HG03457 (cell line): ENCODE measurements at regions not wholly inside any gene's neighbourhood (a gene's known extent, or its start where the extent isn't known, plus 50 kb on each side); places are given as distances from the start of the nearest gene placed in this dataset.
"Not testable (repeated sequence)": the region's sequence is repeated elsewhere in the genome, so short reads cannot be mapped to it uniquely, and the experiment has no call there.

Experiments used
- ATAC-seq: cut with Tn5 transposase; IDR thresholded peaks from one replicate; pipeline ENCODE4 v1.9.1; 2021; ENCODE audit warnings: moderate number of reproducible peaks; ENCODE audit not compliant: unreplicated experiment

- ATAC-seq: no peak
Measured at GRCh38 chr10:32217216-32217615, 129.7 kb downstream of the EPC1 start.

DNA sequence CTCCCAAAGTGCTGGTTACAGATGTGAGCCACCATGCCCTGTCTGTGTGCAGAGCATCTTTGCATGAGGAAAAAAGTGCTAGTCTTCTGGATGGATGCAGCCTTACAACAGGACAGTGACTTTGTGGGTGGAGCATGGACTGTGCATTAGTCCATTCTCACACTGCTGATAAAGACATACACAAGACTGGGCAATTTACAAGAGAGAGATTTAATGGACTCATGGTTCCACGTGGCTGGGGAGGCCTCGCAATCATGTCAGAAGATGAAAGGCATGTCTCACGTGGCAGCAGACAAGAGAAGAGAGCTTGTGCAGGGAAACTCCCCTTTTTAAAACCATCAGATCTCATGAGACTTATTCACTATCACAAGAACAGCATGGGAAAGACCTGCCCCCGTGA lies 133.1 kb downstream of the EPC1 start:
- not testable (repeated sequence) for ATAC-seq

DNA sequence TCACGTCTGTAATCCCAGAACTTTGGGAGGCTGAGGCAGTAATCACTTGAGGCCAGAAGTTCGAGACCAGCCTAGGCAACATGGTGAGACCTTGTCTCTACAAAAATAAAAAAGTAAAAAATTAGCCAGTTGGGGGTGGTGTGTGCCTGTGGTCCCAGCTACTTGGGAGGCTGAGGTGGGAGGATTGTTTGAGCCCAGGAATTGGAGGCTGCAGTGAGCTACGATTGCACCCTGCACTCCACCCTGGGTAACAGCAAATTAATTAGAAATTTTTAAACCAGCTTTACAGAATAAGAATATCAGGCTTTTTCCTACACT lies 136.0 kb downstream of the EPC1 start:
- no peak for ATAC-seq

DNA sequence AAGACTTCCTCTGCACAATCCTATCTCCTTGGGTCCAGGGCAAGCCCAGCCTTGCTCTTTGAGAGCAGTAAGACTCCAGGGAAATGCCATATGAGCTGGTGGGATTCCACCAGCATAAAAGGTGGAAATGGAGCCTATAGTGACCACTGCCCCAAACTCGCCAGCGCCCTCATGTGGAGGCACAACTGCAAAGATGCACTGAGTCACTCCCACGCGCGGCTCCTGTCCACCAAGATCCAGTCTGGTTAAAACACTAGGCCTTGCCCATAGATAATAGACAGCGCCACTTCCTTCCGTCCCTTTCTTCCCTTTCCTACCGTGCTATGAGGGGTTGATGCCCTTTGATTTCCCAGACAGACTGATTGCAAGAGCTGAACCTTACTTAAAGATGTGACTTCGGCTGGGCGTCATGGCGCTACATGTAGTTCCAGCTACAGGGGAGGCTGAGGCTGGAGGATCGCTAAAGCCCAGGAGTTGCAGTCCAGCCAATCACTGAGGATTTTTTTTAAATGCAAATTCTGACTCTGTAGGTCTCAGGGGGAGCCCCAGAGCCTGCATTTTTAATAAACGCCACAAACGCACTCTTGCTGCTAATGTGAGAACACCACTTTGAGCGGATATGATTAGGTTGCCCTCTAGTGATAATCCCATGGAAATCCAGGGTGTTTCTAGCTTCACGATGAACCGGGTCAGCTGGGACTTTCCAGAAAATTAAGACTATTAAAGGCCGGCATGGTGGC lies 136.5 kb downstream of the EPC1 start:
- no peak for ATAC-seq

GRCh38 chr10:32208005-32208404 lies 139.0 kb downstream of the EPC1 start:
- not testable (repeated sequence) for ATAC-seq

DNA sequence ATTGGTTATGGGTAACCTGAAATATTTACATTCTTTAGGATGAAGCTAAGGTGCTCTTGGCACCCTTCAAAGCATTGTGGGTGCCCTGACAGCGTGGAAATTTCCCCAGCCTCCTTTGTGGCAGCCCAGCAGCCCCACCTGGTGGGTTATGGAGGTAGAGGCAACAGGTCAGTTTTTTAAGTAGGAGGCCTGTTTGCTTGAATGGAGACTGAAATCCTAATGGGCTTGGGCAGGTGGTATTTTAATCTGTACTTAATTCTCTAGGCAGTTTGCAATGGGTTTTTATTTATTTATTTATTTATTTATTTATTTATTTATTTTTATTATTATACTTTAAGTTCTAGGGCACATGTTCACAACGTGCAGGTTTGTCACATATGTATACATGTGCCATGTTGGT lies 139.4 kb downstream of the EPC1 start:
- peak; percentile 65 for ATAC-seq

- ATAC-seq: no peak
Measured at GRCh38 chr10:32205670-32206069, 141.3 kb downstream of the EPC1 start.

DNA sequence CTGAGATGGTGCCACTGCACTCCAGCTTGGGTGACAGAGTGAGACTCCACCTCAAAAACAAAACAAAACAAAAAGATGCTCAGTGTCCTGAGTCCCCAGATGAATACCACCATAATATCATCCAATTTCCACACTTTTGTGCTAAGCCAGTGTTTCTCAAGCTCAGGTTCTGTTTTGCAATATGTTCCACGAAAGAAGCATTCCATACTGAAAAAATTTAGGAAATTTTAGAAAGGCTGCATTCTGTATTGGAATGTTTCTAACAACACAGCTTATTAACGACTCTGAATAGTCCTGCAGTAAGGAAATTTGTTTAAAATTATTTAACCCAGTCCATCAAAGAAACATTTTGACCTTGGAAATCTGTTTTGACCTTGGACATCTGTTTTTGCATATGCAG lies 142.4 kb downstream of the EPC1 start:
- ATAC-seq: no peak

DNA sequence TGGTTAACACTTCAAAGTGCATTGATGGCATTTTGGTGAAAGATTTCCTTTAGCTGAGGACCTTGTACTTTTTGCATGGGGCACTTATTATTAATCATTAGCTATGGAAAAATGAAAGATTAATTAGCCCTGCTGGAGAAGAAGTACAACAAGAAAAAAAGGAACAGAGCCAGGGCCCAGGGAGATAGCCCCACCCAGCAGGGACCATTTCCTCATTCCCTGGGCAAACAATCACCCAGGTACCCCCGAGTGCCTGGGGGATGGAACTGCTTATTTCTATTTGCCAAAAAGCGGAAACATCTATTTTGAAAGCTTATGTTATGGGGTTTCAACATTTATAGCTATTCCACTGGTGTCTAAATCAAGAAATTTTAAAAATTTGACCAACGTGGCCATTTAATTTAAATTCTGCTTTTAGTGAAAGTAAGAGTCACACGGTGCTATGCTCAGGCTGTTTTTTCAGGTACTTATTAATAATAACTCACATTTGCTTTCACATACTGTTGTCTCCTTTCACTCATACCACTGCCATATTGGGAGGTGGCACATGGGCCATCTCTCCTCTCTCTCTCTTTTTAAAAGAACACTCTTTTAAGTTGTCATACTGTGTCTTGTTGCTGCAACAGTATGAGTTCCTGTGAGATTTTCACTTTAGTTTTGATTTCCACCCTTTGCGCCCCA lies 143.6 kb upstream of the KIF5B start:
- ATAC-seq: no peak

DNA sequence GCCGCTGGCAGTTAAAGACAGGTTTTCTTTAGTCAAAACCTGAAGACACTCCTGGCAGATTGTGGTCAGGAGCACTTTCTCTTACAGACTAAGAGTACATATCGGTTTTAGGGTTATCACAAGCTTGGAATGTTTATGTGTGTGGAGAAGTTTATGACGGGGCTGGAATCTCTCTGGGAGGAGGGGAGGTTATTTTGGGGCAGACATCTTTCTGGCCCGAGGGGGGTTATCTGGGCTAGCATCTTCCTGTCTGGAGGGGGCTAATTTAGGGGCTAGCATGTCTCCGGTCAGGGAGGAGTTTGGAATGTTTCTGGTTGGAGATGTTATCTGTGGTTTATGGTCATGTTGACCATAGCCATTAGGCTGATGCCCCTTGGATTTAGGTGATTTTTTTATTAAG lies 141.2 kb upstream of the KIF5B start:
- ATAC-seq: no peak

- no peak for ATAC-seq
Measured at GRCh38 chr10:32190890-32191491, 134.8 kb upstream of the KIF5B start.

GRCh38 chr10:32189400-32190084 lies 133.3 kb upstream of the KIF5B start:
- ATAC-seq: no peak

- ATAC-seq: not testable (repeated sequence)
Measured at GRCh38 chr10:32188601-32189000, 132.4 kb upstream of the KIF5B start.

DNA sequence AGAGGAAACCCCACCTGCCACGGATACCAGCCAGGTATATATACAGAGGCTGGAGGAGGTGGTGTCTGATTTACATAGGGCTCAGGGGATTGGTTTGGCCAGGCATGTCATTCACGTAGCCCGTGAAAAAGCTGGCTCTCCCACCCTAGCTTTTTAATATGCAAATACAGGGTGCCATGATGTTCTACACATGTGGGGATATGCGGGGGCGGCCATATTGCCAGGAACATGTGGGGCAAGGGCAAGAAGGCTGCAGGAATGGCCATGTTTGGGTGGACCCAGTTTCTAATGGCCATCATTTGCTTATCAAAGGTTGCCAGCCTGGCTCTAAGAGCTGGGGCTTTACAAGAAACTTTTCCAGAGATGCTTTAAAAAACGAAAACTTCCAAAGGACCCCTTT lies 131.5 kb upstream of the KIF5B start:
- no peak for ATAC-seq

DNA sequence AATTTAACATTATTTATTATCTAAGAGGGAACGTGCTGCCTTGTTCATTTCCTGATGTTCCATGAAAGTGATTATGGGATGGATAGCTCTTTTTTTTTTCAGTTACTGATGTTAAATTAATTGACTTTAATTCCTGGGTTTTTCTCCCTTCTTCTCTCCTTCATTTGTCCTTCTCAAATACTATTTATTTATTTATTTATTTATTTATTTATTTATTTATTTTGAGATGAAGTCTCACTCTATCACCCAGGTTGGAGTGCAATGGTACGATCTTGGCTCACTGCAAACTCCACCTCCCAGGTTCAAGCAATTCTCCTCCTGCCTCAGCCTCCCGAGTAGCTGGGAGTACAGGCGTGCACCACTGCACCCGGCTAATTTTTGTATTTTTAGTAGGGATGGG lies 127.4 kb upstream of the KIF5B start:
- not testable (repeated sequence) for ATAC-seq

DNA sequence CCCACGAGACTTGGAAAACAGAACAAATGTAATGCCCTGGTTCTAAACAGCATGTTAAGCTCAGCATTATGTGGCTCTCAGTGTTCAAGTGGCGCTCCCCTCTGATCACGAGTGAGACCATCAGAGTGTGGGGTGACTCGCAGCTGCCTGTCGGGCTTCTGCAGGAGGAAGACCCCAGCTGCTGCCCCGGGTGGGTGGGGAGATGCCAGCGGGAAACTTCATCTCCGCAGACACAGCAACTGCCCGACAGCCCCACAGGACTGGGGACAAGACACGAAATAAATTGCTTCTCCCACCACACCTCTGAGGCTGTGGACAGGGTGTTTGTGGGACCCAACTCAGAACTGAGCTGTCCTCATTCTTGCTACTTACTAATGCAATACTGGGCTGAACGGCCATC lies 126.3 kb upstream of the KIF5B start:
- no peak for ATAC-seq

- ATAC-seq: no peak
Measured at GRCh38 chr10:32180390-32181280, 124.4 kb upstream of the KIF5B start.

DNA sequence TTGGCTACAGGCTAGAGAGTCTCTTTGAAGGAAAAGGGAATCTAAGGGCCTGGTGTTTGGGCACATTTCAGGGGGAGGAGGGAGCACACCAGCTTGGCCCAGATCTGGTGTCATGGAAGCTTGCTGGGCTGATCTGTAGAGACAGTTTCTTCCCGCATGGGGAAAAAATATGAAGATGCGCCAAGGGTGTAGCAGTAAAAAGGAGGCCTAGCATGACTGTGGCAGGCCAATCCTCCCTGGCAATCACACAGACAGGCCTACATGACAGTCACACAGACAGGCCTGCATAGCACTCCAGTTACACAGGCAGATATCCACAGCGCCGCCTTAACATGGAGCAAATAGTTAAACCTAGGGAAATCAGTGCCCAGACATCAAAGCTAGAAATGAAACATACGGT lies 123.6 kb upstream of the KIF5B start:
- no peak for ATAC-seq

GRCh38 chr10:32177594-32177993 lies 121.4 kb upstream of the KIF5B start:
- not testable (repeated sequence) for ATAC-seq

- no peak for ATAC-seq
Measured at GRCh38 chr10:32175629-32176028, 119.4 kb upstream of the KIF5B start.
